ENCODE measurements at regions not wholly inside any gene's neighbourhood (a gene's known extent, or its start where the extent isn't known, plus 50 kb on each side); places are given as distances from the start of the nearest gene placed in this dataset.

DNA sequence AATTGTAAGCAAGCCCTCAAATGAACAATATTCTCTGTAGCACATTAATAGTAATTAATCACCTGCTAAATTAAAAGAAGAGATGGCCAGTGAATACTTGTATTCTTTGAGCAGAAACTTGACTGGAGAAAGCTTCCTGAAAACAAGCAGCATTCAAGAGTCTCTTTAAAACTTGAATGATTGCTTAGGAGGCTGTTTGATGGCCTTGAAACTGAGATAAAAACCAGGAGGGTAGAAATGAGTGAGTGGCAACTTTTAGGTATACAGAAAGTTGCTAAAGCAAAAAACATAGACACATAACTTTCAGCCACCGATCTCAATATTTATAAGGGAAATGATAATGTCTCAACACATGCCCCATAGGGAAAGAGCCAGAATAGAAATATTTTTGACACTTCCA lies 234.8 kb upstream of the FMN2 start:
- H3K4me2 ChIP-seq (ENCODE audit: low read depth, low read length): no peak overlapping the region
- H3K27ac ChIP-seq (ENCODE audit: insufficient read depth, low read length): no peak overlapping the region
- H3K56ac ChIP-seq (ENCODE audit: extremely low read depth, insufficient read depth, low read length): no peak overlapping the region
- no peak overlapping the region for H3K4me3 ChIP-seq (ENCODE audit: insufficient read depth, low read depth, low read length)
- H3K9me3 ChIP-seq (ENCODE audit: control insufficient read depth, insufficient read depth, low read length): no peaks in the 10 kb centered on the region
- H2AK5ac ChIP-seq (ENCODE audit: low read depth, low read length): no peak overlapping the region
- CTCF ChIA-PET: no interaction called here
- no peak overlapping the region for H2AFZ ChIP-seq (replicated peaks; ENCODE audit: low read length, poor library complexity)
- DNase-seq (no peak), ATAC-seq (ENCODE audit: low read depth) (no peak)
- no peak overlapping the region for H3K9ac ChIP-seq (ENCODE audit: low read depth, low read length)
- intact Hi-C loops (cut with micrococcal nuclease) (no loop called here), dilution Hi-C loops (cut with HindIII; ENCODE audit: low sequenced_read_pairs, unreplicated experiment) (no loop called here), in situ Hi-C loops (cut with MboI; ENCODE audit: low sequenced_read_pairs) (no loop called here)
- BruUV-seq (replicated peaks): no TSS peak
- no peak overlapping the region for H2BK120ac ChIP-seq (ENCODE audit: low read depth, low read length)
- no peak overlapping the region for H4K8ac ChIP-seq (ENCODE audit: low read depth in 2 of 2, low read length in 2 of 2)
- H3K18ac ChIP-seq (ENCODE audit: low read depth, low read length): no peak overlapping the region
- no peaks in the 10 kb centered on the region for H3K4me1 ChIP-seq (ENCODE audit: control insufficient read depth, insufficient read depth, low read length)
- no peak overlapping the region for H2BK5ac ChIP-seq (ENCODE audit: low read depth, low read length, poor library complexity, severe bottlenecking)
- no peaks in the 10 kb centered on the region for H3K27me3 ChIP-seq (ENCODE audit: control insufficient read depth, insufficient read depth, low read length)
- H3K14ac ChIP-seq (replicated peaks; ENCODE audit: low read depth, low read length): no peak overlapping the region
- no peak overlapping the region for H2AK9ac ChIP-seq (replicated peaks; ENCODE audit: low read depth, low read length, poor library complexity)
- H4K91ac ChIP-seq (ENCODE audit: insufficient read depth, low read depth, low read length): no peak overlapping the region
- H2BK15ac ChIP-seq (ENCODE audit: low read depth, low read length): no peak overlapping the region
- no peaks in the 10 kb centered on the region for H3K79me1 ChIP-seq (ENCODE audit: low read depth in 1 of 2, low read length in 2 of 2)
- no peak for TF ChIP-seq SMC3 (IDR thresholded peaks at IDR 0.05; ENCODE audit: low read depth, low read length)
- TF ChIP-seq CEBPB (IDR thresholded peaks at IDR 0.05; ENCODE audit: low read depth, low read length): no peak
- TF ChIP-seq CHD1 (IDR thresholded peaks at IDR 0.05; ENCODE audit: low read depth, low read length): no peak
- TF ChIP-seq, protein P1, sequence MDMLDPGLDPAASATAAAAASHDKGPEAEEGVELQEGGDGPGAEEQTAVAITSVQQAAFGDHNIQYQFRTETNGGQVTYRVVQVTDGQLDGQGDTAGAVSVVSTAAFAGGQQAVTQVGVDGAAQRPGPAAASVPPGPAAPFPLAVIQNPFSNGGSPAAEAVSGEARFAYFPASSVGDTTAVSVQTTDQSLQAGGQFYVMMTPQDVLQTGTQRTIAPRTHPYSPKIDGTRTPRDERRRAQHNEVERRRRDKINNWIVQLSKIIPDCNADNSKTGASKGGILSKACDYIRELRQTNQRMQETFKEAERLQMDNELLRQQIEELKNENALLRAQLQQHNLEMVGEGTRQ (IDR thresholded peaks at IDR 0.05; ENCODE audit: low read depth, low read length): no peak
- H3K4ac ChIP-seq (ENCODE audit: low read depth, low read length): no peak overlapping the region
- POLR2A ChIA-PET (ENCODE audit: unreplicated experiment): no interaction called here
- no peak overlapping the region for H3K23ac ChIP-seq (ENCODE audit: low read depth, low read length)
- H2BK20ac ChIP-seq (ENCODE audit: low read depth, low read length): no peak overlapping the region
- no peak overlapping the region for H4K5ac ChIP-seq (ENCODE audit: low read depth, low read length)
- H3K9me1 ChIP-seq (ENCODE audit: insufficient read depth, low read length): no peaks in the 10 kb centered on the region
- no CpG with 5 or more reads among the region's 1 CpG for WGBS, 2 experiments (ENCODE audit: extremely low coverage in 2 of 2, insufficient read length in 1 of 2)
- H4K20me1 ChIP-seq (ENCODE audit: insufficient read depth, low read length): no peaks in the 10 kb centered on the region
- no peaks in the 10 kb centered on the region for H3K36me3 ChIP-seq (ENCODE audit: control insufficient read depth, insufficient read depth, low read length)

All from IMR-90 (cell line).